DMS153 treated with DMSO at 0.1 percent for 48 hours (cell line): ENCODE measurements at regions not wholly inside any gene's neighbourhood (a gene's known extent, or its start where the extent isn't known, plus 50 kb on each side); places are given as distances from the start of the nearest gene placed in this dataset.
A peak's percentile ranks its signal among the peaks of the same experiment; 100 is the strongest.

Source experiments
- DNase-seq: peaks from one replicate; lab custom pipeline; 2025; ENCODE audit not compliant: unreplicated experiment; lab: John Stamatoyannopoulos, UW

GRCh38 chr18:68262690-68263294 is 452.1 kb downstream of the TMX3 start:
- DNase-seq, result no peak

GRCh38 chr18:68256418-68257067 is 458.4 kb downstream of the TMX3 start:
- DNase-seq, result no peak

DNA sequence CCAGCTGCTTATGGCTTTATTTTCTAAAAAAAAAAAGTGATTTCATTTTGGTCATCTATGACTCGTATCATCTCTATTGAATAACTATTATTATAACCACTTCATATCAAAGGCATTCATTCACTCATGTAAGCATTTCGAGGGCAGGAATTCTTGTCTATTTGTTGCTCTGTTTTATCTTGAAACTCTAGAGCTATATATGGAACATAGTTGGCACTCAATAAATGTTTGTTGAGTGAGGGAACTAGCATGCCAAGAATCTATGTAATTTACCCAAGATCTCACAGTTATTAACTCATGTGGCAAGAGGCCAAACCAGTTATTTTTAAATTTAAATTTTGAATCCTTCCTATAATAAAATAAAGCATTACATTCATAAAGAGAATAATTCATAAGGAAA is 470.1 kb downstream of the TMX3 start:
- no peak for DNase-seq

DNA sequence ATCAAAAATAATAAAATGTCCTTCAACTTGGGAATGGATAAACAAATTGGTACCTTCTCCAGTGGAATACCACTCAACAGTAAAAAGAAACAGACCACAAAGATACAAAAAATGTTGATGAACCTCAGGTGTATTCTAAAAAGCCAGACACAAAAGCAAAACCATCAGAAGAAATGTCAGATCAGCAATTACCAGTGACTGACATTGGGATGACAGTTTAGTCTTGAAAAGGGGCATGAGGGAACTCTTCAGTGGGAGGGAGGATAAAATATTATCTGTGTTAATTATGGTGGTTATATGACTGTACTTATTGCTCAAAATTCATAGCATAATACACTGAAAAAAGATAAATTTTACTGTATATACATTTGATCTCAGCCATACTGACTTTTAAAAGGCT is 473.0 kb downstream of the TMX3 start:
- DNase-seq, result no peak

GRCh38 chr18:68234676-68235075 is 480.2 kb downstream of the TMX3 start:
- no peak for DNase-seq

DNA sequence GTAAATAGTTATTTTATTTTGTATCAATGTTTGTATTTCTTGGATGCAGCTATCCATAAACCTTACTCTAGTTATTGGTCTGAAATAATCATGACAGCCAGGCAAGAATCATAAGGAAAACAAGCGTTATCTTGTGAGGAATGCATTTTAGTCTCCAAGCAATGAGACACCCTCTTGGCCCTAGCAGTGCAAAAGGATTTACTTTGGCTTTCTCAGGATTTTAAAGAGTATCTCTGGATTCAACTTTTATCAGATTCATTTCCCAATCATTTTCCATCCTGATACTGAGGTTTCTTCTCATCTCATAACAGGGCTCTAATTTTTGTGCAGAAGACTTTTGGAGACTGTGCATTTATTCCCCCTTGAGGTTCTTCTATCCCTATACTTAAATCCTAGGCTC is 480.8 kb downstream of the TMX3 start:
- no peak for DNase-seq

GRCh38 chr18:68233018-68233417 is 481.9 kb downstream of the TMX3 start:
- DNase-seq, result no peak

GRCh38 chr18:68229351-68229750 is 485.6 kb downstream of the TMX3 start:
- DNase-seq, result no peak

GRCh38 chr18:68221111-68221724 is 493.7 kb downstream of the TMX3 start:
- no peak for DNase-seq

DNA sequence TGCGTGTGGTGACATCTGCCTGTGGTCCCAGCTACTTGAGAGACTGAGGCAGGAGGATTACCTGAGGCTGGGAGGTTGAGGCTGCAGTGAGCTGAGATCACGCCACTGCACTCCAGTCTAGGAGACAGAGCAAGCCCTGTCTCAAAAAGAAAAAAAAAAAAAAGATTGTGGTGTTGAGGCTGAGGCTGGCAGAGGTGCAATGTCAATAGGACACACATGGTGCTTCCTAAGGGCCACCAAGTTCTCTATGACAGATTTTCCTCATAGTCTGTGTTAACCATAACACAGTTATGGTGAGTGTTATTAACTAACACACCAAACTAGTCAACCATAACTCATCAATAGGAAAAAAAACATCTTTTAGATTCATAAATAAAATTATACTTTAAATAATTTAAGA is 494.4 kb downstream of the TMX3 start:
- no peak for DNase-seq

- DNase-seq, result no peak
Measured at GRCh38 chr18:68219872-68220271, 495.0 kb downstream of the TMX3 start.

DNA sequence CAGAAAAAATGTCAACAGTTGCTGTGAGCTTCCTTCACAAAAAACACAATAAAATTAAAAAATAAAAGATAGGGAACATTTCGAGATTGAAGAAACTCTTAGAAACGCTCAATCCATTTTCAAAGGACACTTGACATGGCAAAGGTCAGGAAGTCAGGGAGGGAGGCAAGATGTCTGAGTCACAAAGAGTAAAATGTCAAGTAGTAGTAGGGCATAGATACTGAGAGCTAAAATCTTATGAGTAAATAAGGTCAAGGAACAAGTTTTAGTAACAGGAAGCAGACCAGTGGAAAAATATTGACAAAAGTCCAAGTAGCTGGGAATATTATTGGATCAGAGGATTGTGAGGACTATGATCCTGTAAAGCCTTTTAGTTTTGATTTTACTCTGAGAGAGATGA is 495.6 kb downstream of the TMX3 start:
- no peak for DNase-seq

DNA sequence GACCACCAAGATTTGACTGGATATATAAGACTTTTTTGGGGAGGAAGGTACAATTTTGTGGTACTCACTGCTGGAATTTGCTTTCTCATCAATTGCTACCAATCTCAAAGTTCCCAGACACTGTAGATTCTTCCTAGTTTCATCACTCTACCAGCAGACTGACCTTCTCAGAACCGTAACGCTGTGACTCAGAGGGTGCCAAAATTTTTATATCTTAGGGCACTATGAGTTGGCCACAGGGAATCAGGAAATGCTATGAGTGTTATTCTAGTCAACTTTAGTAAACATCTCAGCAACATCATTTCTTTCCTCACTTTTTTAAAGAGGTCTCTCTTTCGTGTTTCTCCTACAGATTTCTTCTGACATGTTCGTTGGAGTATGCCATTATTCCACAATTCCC is 499.0 kb downstream of the TMX3 start:
- DNase-seq, result no peak

DNA sequence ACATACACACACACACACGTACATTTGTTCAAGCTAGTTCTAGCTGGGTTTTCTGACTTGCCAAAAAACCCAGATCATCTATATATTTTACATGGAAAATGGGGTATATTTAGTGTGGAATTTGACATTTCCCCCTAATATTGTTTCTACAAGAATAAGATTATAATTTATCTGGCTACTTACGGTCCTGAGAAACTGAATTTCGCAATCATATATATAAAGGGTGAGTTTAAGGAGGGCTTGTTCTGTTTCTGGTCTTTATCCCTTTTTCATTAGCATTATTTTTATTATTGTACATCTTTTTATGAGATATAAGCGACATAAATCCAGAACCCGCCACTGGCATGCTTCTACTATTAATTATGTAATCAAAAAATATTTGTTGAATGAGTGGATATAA is 528.9 kb downstream of the TMX3 start:
- no peak for DNase-seq

DNA sequence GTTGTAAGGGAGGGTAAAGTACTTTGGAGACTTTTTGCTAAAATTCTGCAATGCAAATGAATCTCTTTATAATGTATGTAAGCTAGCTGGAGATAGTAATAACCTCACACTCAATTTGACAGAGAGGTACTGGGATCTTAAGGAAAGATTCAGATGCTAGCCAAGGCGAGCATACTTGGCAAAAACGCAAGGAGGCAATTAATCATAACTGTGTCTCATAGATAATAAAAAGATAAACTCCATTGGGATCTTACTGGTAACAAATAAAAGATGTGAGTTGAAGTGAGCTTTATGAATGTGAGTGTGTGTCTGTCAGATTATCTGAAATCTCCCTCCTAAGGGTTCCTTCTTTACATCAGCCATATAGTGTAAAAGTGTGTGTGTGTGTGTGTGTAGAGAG is 533.0 kb downstream of the TMX3 start:
- DNase-seq, result no peak

DNA sequence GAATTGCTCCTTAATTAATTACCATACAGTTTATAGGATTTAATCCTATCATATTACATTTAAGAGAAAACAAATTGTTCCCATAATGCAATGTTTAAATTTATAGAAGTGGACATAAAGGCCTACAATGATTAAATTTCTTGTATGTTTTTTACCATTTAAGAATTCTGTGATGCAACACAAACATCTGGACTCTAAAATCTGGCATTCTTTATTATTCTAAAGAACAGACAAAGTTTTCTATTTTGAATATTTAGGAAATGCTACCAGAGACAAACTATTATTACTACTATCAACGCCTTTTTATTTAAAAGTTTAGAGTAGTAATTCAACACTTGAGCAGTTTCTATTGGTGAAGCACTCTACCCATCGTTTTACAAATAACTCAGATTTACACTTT is 535.1 kb downstream of the TMX3 start:
- DNase-seq, result no peak

GRCh38 chr18:68178921-68179320 is 536.0 kb downstream of the TMX3 start:
- no peak for DNase-seq

DNA sequence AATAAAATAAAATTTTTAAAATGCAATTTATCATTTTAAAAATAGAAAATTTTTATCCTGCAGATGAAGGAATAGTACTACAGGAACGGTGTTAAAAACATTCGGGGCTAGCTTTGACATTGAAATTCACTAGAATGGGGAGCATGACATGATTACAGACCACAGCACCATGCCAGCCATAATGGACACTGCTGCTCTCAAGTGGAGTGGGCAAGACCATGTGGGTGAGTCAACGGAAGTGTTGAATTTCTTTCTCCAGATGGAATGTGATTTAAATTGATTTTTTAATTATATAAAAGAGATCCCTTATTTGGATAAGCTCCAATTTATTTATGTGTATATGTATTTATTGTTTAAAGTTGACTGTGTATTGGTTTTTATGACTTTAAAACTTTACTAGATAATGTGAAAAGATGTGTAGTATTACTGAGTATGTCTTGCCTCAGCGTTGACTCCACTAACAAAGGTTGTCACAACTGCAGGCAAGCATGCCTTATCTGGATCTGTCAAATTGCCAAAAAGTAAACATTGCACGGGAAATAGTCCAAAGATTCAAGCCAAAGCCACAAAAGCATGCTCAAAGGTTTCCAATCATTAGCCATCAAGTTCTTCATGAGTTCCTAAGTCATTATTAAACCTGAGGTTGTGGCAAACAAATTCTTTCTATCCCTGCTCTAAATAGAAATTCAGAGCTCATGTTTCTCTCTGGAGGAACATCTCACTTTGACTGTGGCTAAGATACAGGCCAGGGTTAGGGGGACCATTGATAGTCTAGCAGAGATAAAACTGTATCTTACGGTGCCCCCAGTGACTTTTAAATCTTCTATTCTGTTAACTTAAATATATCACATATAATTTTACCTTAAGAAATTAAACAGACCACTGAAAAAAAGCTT is 536.9 kb downstream of the TMX3 start:
- peak; percentile 29 for DNase-seq

- no peak for DNase-seq
Measured at GRCh38 chr18:68176901-68177300, 538.0 kb downstream of the TMX3 start.

DNA sequence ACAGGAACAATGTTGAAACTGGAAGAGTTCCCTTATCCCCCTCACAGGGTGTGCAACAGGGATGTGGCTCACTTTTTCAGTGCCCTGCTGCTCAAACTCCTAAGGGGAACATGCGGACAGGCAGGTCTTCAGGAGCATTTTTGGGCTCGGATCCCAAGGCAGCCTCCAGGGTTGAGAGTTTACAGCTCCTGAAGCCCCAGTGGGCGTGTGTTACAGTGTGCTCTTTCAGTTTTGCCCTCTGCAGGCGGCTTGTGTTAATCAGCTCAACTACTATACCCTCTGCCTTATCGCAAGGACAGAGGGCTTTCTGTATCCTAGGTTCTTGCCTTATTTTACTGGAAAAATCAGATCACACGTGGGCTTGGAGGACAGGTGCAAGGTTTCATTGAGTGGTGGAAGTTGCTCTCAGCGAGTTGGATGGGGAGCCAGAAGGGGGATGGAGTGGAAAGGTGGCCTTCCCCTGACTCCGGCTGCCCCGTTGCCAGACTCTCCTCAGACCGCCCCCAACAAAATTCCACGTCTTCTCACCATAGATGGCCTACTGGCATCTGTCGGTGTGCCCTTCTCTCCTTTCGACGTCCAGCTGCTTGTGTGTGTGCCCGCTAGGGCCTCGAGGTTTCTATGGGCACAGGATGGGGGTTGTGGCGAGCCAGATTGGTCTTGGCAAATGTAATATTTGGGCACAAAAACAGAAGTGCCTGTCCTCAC is 541.9 kb downstream of the TMX3 start:
- no peak for DNase-seq

DNA sequence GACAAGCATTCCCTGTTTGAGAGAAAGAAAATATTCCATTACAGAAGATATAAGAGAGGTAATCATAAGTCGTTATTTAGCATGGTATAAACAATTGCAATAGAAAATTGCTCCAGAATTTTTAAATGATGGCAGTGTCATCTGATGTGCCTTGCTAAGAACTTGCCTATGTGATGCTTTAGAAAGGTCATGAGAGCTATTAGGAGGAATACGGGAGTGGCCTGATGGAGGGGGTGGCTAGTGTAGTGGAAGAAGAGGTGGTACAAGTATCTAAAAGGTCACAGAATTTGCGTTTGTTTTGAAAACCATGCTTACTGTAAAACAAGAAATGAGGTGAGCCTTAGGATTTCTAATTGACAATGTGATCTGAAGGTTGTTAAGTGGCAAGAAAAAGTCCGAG is 550.0 kb downstream of the TMX3 start:
- no peak for DNase-seq
